PC-9 (cell line): ENCODE measurements at regions not wholly inside any gene's neighbourhood (a gene's known extent, or its start where the extent isn't known, plus 50 kb on each side); places are given as distances from the start of the nearest gene placed in this dataset.

ENCODE experiments used
- CTCF ChIP-seq: fragments of 200-600 bp; sonication (generic); conservative IDR thresholded peaks from 2 replicates; pipeline ENCODE4 v1.6.1; 2017; ENCODE audit warnings: mixed run types, antibody characterized with exemption, mild to moderate bottlenecking, moderate library complexity
- EZH2 ChIP-seq: fragments of 200-600 bp; sonication (generic); IDR thresholded peaks from 2 replicates; pipeline ENCODE4 v1.8.0; 2017; ENCODE audit warnings: antibody characterized with exemption, low read depth

GRCh38 chr15:97085731-97086130 is 755.2 kb downstream of the NR2F2 start:
- TF ChIP-seq CTCF = no peak
- no peak for TF ChIP-seq EZH2
